Loucy (cell line): ENCODE measurements at regions not wholly inside any gene's neighbourhood (a gene's known extent, or its start where the extent isn't known, plus 50 kb on each side); places are given as distances from the start of the nearest gene placed in this dataset.

ENCODE experiments used
- CTCF ChIP-seq: fragments of 200-600 bp; sonication (generic); conservative IDR thresholded peaks from 2 replicates; pipeline ENCODE4 v1.5.1; 2014; ENCODE audit warnings: mild to moderate bottlenecking, antibody characterized with exemption, low read length
- EZH2phosphoT487 ChIP-seq: fragments of 200-600 bp; IDR thresholded peaks from 2 replicates; pipeline ENCODE4 v1.6.1; 2018; ENCODE audit warnings: antibody characterized with exemption, mild to moderate bottlenecking, moderate library complexity, borderline replicate concordance

DNA sequence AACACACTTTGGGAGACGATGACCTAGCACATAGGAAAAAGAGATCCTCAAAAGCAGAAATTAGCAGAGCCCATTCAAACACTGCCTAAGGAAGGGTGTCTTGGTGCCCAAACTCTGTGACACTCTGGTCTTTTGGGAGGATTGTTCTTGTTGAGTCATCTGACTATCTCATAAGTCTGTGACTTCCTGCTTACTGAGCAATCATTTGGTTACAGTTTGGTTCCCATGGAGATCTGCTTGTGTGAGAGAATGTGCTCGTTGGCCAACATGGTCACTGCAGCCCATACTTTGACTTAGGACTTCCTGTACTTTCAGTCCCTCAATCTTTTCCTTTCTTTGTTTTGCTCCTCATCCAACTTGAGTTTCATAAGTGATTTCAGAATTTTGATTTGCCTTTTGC, 602.9 kb downstream of the NYAP2 start:
- no peak for TF ChIP-seq CTCF
- no peak for TF ChIP-seq EZH2phosphoT487
